ENCODE measurements at regions not wholly inside any gene's neighbourhood (a gene's known extent, or its start where the extent isn't known, plus 50 kb on each side); places are given as distances from the start of the nearest gene placed in this dataset.
A peak's percentile ranks its signal among the peaks of the same experiment; 100 is the strongest.

DNA sequence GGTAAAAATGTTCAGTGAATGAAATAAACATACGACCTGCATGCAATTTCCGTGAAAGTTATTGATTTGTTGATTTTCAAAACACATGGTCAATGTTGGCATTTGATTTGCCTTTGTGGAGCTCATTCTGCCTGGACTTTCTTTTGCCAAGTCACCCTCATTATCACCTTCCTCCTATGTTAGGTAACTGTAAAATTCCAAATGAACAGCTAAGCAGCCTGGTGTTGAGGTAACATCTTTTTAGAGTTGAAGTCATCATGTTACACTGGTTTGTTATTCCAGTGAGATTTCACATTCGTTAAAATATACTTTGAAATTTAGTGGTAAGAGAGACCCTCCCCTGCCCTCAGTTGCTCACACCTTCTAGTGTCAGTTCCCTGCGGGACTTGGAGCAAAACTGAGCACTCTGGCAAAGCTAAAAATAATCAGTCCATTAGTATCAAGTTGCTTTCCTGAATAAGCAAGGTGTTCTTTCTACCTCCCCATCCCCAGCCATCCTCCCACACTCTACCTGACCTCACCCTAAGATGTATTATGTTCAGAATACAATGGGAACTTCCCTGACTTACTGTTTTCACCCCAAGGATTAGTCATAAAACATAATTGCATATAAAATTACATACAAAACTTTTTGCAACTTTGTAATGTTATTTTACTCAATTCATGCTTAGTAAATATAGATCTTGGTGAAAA, 283.3 kb upstream of the SEMA3A start:
- Histone ChIP-seq H3K4me3 (ENCODE audit: low read length in 3 of 3) (no peak overlapping the region), H3K4me1 (ENCODE audit: control insufficient read depth in 2 of 3, insufficient read depth in 2 of 3, low read depth in 1 of 3, low read length in 3 of 3) (no peaks in the 10 kb centered on the region), H3K36me3 (ENCODE audit: control insufficient read depth in 2 of 3, insufficient read depth in 3 of 3, low read length in 3 of 3) (no peaks in the 10 kb centered on the region), H3K27ac (ENCODE audit: low read depth in 2 of 2, low read length in 2 of 2) (no peak overlapping the region), H3K9ac (ENCODE audit: low read length in 3 of 3) (no peak overlapping the region), H3K27me3 (ENCODE audit: control insufficient read depth, insufficient read depth, low read length) (no peaks in the 10 kb centered on the region), H3K9me3 (ENCODE audit: control insufficient read depth in 2 of 3, insufficient read depth in 1 of 3, low read length in 3 of 3) (no peaks in the 10 kb centered on the region)
- FAIRE-seq (no peak), DNase-seq (peak in 1 of 5 donors; percentile 15)
- TF ChIP-seq, protein P1, sequence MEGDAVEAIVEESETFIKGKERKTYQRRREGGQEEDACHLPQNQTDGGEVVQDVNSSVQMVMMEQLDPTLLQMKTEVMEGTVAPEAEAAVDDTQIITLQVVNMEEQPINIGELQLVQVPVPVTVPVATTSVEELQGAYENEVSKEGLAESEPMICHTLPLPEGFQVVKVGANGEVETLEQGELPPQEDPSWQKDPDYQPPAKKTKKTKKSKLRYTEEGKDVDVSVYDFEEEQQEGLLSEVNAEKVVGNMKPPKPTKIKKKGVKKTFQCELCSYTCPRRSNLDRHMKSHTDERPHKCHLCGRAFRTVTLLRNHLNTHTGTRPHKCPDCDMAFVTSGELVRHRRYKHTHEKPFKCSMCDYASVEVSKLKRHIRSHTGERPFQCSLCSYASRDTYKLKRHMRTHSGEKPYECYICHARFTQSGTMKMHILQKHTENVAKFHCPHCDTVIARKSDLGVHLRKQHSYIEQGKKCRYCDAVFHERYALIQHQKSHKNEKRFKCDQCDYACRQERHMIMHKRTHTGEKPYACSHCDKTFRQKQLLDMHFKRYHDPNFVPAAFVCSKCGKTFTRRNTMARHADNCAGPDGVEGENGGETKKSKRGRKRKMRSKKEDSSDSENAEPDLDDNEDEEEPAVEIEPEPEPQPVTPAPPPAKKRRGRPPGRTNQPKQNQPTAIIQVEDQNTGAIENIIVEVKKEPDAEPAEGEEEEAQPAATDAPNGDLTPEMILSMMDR (IDR thresholded peaks at IDR 0.05; ENCODE audit: borderline replicate concordance, extremely low read depth, insufficient read depth), result no peak
- intact Hi-C loops (cut with DNase I), result no loop called here

DNA sequence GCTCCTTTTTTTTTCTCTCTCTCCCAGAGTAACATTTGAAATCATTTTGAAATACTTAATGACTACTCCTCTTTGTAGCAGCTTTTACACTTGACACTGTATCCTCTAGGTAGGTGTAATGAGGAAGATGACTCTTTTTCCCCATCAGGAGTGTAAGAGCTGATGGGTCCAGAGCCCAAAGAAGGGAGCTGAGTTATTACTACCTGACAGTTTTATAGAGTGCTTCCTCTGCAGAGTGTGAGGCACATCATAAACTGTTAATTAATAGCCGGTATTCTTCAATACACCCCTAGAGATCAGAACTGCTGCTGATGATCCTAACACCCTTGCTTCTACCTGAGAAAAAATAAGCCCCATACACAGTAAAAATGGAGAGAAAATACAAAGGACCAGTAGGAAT, 279.8 kb upstream of the SEMA3A start:
- H3K36me3 ChIP-seq (ENCODE audit: control insufficient read depth in 2 of 3, insufficient read depth in 3 of 3, low read length in 3 of 3), result no peaks in the 10 kb centered on the region
- H3K4me1 ChIP-seq (ENCODE audit: control insufficient read depth in 2 of 3, insufficient read depth in 2 of 3, low read depth in 1 of 3, low read length in 3 of 3), result no peaks in the 10 kb centered on the region
- H3K27me3 ChIP-seq (ENCODE audit: control insufficient read depth, insufficient read depth, low read length), result no peaks in the 10 kb centered on the region
- no peak for FAIRE-seq
- no peak overlapping the region for H3K9ac ChIP-seq (ENCODE audit: low read length in 3 of 3)
- H3K27ac ChIP-seq (ENCODE audit: low read depth in 2 of 2, low read length in 2 of 2), result no peak overlapping the region
- no peaks in the 10 kb centered on the region for H3K9me3 ChIP-seq (ENCODE audit: control insufficient read depth in 2 of 3, insufficient read depth in 1 of 3, low read length in 3 of 3)
- TF ChIP-seq, protein P1 (IDR thresholded peaks at IDR 0.05; ENCODE audit: borderline replicate concordance, extremely low read depth, insufficient read depth), result no peak
- H3K4me3 ChIP-seq (ENCODE audit: low read length in 3 of 3), result no peak overlapping the region
- peak in 2 of 5 donors; percentile 59 to 69 for DNase-seq
- intact Hi-C loops (cut with DNase I), result no loop called here

DNA sequence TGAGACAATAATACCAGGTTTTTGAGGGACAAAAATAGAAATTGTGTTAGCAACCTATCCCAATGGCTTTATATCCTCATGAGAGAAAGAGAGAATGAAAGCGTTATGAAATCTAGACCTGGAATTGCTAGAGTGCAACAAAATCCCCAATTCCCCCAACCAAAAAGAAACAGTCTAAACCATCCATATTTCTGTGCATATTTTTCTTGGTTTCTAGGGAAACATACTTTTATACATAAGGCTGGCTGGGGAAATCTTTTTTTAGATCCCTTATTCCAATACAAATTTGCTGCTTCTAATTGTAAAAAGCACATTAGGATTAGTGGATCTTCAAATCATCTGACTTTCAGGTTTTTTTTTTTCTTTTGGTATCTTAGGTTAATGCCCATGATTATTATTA, 277.0 kb upstream of the SEMA3A start:
- H3K9me3 ChIP-seq (ENCODE audit: control insufficient read depth in 2 of 3, insufficient read depth in 1 of 3, low read length in 3 of 3), result no peaks in the 10 kb centered on the region
- H3K36me3 ChIP-seq (ENCODE audit: control insufficient read depth in 2 of 3, insufficient read depth in 3 of 3, low read length in 3 of 3), result no peaks in the 10 kb centered on the region
- no peaks in the 10 kb centered on the region for H3K27me3 ChIP-seq (ENCODE audit: control insufficient read depth, insufficient read depth, low read length)
- H3K27ac ChIP-seq (ENCODE audit: low read depth in 2 of 2, low read length in 2 of 2), result no peak overlapping the region
- no peak overlapping the region for H3K9ac ChIP-seq (ENCODE audit: low read length in 3 of 3)
- FAIRE-seq (no peak), DNase-seq (no peak)
- TF ChIP-seq, protein P1 (IDR thresholded peaks at IDR 0.05; ENCODE audit: borderline replicate concordance, extremely low read depth, insufficient read depth), result no peak
- intact Hi-C loops (cut with DNase I), result no loop called here
- no peaks in the 10 kb centered on the region for H3K4me1 ChIP-seq (ENCODE audit: control insufficient read depth in 2 of 3, insufficient read depth in 2 of 3, low read depth in 1 of 3, low read length in 3 of 3)
- no peak overlapping the region for H3K4me3 ChIP-seq (ENCODE audit: low read length in 3 of 3)

DNA sequence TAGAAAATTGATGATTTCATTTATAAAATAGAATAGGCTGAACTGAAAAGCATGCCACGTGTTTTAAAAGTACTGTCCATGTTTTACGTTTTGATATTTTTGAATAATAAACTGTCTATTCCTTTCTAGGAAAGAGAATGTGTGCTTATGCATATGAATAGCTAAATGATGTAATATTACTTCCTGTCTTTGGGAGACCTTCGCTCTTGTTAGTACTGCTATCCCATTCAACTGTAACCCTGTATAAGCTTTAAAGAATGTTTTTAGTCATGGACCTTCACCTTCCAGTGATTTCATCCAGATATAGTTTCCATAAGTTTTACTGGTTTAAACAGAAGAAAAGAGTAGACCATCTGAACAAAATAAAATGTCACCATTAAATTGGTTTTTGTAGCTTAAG, 274.4 kb upstream of the SEMA3A start:
- no peaks in the 10 kb centered on the region for H3K9me3 ChIP-seq (ENCODE audit: control insufficient read depth in 2 of 3, insufficient read depth in 1 of 3, low read length in 3 of 3)
- H3K9ac ChIP-seq (ENCODE audit: low read length in 3 of 3), result no peak overlapping the region
- H3K36me3 ChIP-seq (ENCODE audit: control insufficient read depth in 2 of 3, insufficient read depth in 3 of 3, low read length in 3 of 3), result no peaks in the 10 kb centered on the region
- no peaks in the 10 kb centered on the region for H3K4me1 ChIP-seq (ENCODE audit: control insufficient read depth in 2 of 3, insufficient read depth in 2 of 3, low read depth in 1 of 3, low read length in 3 of 3)
- DNase-seq, result no peak
- H3K27ac ChIP-seq (ENCODE audit: low read depth in 2 of 2, low read length in 2 of 2), result no peak overlapping the region
- TF ChIP-seq, protein P1 (IDR thresholded peaks at IDR 0.05; ENCODE audit: borderline replicate concordance, extremely low read depth, insufficient read depth), result no peak
- no peak for FAIRE-seq
- no peaks in the 10 kb centered on the region for H3K27me3 ChIP-seq (ENCODE audit: control insufficient read depth, insufficient read depth, low read length)
- intact Hi-C loops (cut with DNase I), result no loop called here
- no peak overlapping the region for H3K4me3 ChIP-seq (ENCODE audit: low read length in 3 of 3)

All from kidney (tissue), 13 donors.